ENCODE measurements at regions not wholly inside any gene's neighbourhood (a gene's known extent, or its start where the extent isn't known, plus 50 kb on each side); places are given as distances from the start of the nearest gene placed in this dataset.
A peak's percentile ranks its signal among the peaks of the same experiment; 100 is the strongest.

GRCh38 chr2:236826606-236827156 is 257.1 kb downstream of the ACKR3 start:
- DNase-seq (ENCODE audit: low spot score) (no peak), ATAC-seq (ENCODE audit: low FRiP score) (no peak)
- TF ChIP-seq, protein P1, sequence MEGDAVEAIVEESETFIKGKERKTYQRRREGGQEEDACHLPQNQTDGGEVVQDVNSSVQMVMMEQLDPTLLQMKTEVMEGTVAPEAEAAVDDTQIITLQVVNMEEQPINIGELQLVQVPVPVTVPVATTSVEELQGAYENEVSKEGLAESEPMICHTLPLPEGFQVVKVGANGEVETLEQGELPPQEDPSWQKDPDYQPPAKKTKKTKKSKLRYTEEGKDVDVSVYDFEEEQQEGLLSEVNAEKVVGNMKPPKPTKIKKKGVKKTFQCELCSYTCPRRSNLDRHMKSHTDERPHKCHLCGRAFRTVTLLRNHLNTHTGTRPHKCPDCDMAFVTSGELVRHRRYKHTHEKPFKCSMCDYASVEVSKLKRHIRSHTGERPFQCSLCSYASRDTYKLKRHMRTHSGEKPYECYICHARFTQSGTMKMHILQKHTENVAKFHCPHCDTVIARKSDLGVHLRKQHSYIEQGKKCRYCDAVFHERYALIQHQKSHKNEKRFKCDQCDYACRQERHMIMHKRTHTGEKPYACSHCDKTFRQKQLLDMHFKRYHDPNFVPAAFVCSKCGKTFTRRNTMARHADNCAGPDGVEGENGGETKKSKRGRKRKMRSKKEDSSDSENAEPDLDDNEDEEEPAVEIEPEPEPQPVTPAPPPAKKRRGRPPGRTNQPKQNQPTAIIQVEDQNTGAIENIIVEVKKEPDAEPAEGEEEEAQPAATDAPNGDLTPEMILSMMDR (IDR thresholded peaks at IDR 0.05), result no peak

GRCh38 chr2:236827997-236828396 is 257.7 kb upstream of the COPS8 start:
- TF ChIP-seq, protein P1 (IDR thresholded peaks at IDR 0.05), result no peak
- no peak for ATAC-seq (ENCODE audit: low FRiP score)
- no peak for DNase-seq (ENCODE audit: low spot score)

DNA sequence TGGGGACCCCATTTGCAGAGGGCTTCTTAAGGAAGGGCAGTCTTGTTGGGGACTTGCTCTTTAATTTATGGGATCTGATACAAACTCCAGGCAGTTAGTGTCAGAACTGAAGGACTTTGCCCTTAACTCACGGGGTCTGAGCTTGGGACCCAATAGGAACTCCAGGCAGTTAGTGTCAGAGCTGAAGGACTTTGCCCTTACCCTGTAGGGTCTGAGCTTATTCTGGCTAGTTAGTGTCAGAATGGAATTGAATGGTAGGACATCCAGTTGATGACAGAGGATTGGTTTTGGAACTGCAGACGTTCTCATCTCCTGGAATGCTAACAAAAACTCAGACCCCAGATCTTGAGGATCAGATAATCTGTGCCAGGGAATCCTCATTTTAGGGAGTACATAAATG is 256.9 kb upstream of the COPS8 start:
- TF ChIP-seq, protein P1 (IDR thresholded peaks at IDR 0.05), result no peak
- DNase-seq (ENCODE audit: low spot score) (no peak), ATAC-seq (ENCODE audit: low FRiP score) (no peak)

DNA sequence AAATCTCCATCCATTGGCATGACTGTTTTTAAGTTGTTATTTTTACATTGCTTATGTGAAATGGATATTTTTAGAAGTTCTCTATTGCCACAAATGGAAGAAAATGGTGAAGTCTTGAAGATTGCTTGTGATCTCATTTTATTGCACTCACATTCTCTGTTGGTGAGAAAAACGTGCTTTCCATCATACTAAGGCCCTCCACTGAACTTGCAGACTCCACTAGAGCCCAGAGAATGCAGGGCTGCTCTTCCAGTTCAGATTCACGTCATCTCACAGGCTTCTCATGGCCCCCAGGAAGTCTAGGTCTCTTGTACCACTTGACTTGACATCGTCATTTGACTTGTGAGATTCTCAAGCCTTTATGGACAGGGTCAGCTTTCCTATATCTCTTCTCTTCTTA is 254.8 kb upstream of the COPS8 start:
- TF ChIP-seq, protein P1 (IDR thresholded peaks at IDR 0.05), result no peak
- DNase-seq (ENCODE audit: low spot score) (no peak), ATAC-seq (ENCODE audit: low FRiP score) (no peak)

- ATAC-seq (ENCODE audit: low FRiP score) (no peak), DNase-seq (ENCODE audit: low spot score) (no peak)
- TF ChIP-seq, protein P1 (IDR thresholded peaks at IDR 0.05), result no peak
These were observed 254.0 kb upstream of the COPS8 start for GRCh38 chr2:236831698-236832097.

DNA sequence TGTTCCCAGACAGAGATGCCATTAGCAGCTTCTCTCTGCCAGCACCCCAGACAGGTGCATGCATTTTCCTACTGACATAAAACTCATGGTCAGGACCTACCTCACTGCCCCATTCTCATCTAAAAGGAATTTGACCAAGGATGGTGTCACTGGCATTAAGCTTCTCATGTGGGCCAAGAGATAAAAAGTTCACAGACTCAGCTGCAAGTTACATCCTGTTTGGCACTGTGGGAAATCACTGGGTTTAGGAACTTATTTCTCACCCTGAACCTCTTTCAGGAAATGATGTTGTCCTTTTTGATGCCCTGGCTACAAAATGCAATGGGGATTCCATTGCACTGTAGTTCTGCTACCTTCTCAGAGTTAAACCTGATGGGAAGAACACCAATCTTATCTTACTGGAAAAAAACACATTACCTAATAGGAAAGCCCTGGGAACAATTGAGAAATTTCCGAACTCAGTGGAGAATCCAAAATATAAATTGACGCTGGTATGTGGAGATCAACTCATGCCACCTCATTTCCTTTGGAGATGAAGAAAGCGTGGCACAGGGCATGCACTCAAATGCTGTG is 252.1 kb upstream of the COPS8 start:
- ATAC-seq (ENCODE audit: low FRiP score) (peak; percentile 30), DNase-seq (ENCODE audit: low spot score) (no peak)
- TF ChIP-seq, protein P1 (IDR thresholded peaks at IDR 0.05), result no peak

DNA sequence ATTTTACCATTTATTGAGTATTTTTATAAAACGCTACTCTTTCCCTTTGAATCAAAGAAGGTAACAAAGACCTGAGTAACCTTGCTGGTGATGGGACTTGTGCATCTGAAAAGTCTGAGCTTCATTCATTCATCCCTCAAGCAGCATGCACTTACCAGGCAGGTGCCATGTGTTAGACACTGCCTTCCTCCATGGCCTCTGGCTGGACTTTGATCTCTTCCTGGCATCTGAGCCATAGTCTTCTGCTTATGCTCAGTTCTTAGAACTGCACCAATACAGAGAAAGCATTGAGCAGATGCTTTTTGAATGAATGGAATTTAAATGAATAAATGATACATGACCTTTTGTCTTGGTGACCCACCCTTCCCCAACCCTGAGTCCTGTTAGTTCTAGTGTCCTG is 251.4 kb upstream of the COPS8 start:
- TF ChIP-seq, protein P1 (IDR thresholded peaks at IDR 0.05), result no peak
- no peak for ATAC-seq (ENCODE audit: low FRiP score)
- DNase-seq (ENCODE audit: low spot score), result no peak
